ENCODE measurements at regions not wholly inside any gene's neighbourhood (a gene's known extent, or its start where the extent isn't known, plus 50 kb on each side); places are given as distances from the start of the nearest gene placed in this dataset.
"Not testable (repeated sequence)": the region's sequence is repeated elsewhere in the genome, so short reads cannot be mapped to it uniquely, and the experiment has no call there.

GRCh38 chr4:189656641-189657040 is 284.0 kb upstream of the FRG1 start:
- H3K4me3 Mint-ChIP-seq = no peak overlapping the region
- no peak for DNase-seq
- peaks cover 1% of the 10 kb centered on the region for H3K9me3 Mint-ChIP-seq
- H3K27ac Mint-ChIP-seq = no peak overlapping the region
- H3K27me3 Mint-ChIP-seq = no peaks in the 10 kb centered on the region
- no peaks in the 10 kb centered on the region for H3K36me3 Mint-ChIP-seq
- no peaks in the 10 kb centered on the region for H3K4me1 Mint-ChIP-seq

GRCh38 chr4:189658259-189658658 is 282.4 kb upstream of the FRG1 start:
- not testable (repeated sequence) for H3K4me1 Mint-ChIP-seq, H3K27ac Mint-ChIP-seq, H3K27me3 Mint-ChIP-seq, H3K4me3 Mint-ChIP-seq, H3K9me3 Mint-ChIP-seq, H3K36me3 Mint-ChIP-seq, DNase-seq

DNA sequence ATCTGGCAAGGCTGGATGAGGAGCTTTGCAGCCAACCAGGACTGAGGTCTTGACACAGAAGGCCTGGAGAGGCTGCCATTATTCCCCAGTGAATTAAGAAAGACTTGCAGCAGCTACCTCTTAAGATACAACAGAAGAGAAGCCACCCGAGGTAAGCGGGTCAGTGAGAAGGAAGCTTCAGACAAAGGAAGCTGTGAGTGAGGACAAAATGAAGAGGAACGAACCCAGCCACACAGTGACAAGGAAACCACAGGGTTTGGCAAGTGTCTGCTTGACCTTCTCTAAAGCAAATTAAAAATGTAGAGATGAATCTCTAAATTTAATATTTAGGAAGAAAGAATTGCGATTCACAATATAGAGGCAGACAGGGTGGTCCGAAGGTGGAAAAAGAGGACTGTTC is 281.8 kb upstream of the FRG1 start:
- not testable (repeated sequence) for H3K27ac Mint-ChIP-seq, H3K4me1 Mint-ChIP-seq, H3K36me3 Mint-ChIP-seq, H3K9me3 Mint-ChIP-seq, DNase-seq, H3K27me3 Mint-ChIP-seq, H3K4me3 Mint-ChIP-seq

- H3K4me1 Mint-ChIP-seq = no peaks in the 10 kb centered on the region
- no peak overlapping the region for H3K27ac Mint-ChIP-seq
- H3K27me3 Mint-ChIP-seq = no peaks in the 10 kb centered on the region
- DNase-seq = no peak
- H3K4me3 Mint-ChIP-seq = no peak overlapping the region
- peaks cover 1% of the 10 kb centered on the region for H3K9me3 Mint-ChIP-seq
- H3K36me3 Mint-ChIP-seq = no peaks in the 10 kb centered on the region
These were observed 281.4 kb upstream of the FRG1 start for GRCh38 chr4:189659287-189659686.

GRCh38 chr4:189660722-189661360 is 279.8 kb upstream of the FRG1 start:
- no peak for DNase-seq
- no peak overlapping the region for H3K4me3 Mint-ChIP-seq
- H3K36me3 Mint-ChIP-seq = no peaks in the 10 kb centered on the region
- no peaks in the 10 kb centered on the region for H3K4me1 Mint-ChIP-seq
- H3K27ac Mint-ChIP-seq = no peak overlapping the region
- H3K9me3 Mint-ChIP-seq = peaks cover 1% of the 10 kb centered on the region
- no peaks in the 10 kb centered on the region for H3K27me3 Mint-ChIP-seq

- Mint-ChIP-seq H3K27ac (no peak overlapping the region), H3K36me3 (no peaks in the 10 kb centered on the region), H3K4me3 (no peak overlapping the region), H3K27me3 (no peaks in the 10 kb centered on the region), H3K9me3 (no peaks in the 10 kb centered on the region), H3K4me1 (no peaks in the 10 kb centered on the region)
- no peak for DNase-seq
These were observed 275.9 kb upstream of the FRG1 start for GRCh38 chr4:189664693-189665250.

GRCh38 chr4:189665712-189666305 is 274.9 kb upstream of the FRG1 start:
- not testable (repeated sequence) for H3K27me3 Mint-ChIP-seq, DNase-seq, H3K4me3 Mint-ChIP-seq, H3K27ac Mint-ChIP-seq, H3K36me3 Mint-ChIP-seq, H3K9me3 Mint-ChIP-seq, H3K4me1 Mint-ChIP-seq

DNA sequence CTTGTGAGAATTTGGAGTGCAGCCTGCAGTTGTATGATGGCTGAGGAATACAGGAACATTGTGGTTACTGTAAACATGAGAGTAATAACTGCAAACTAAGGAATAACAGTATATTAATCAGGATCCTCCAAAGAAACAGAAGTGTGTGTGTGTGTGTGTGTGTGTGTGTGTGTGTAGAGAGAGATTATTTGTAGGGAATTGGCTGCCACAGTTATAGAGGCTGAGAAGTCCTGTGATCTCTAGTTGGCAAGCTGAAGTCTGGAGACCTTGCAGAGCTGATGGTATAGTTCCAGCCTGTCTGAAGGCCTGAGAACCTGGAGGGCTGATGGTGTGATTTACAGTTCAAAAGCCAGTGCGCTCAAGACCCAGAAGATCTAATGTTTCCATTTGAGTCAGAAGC is 273.3 kb upstream of the FRG1 start:
- not testable (repeated sequence) for H3K36me3 Mint-ChIP-seq, H3K27ac Mint-ChIP-seq, H3K9me3 Mint-ChIP-seq

DNA sequence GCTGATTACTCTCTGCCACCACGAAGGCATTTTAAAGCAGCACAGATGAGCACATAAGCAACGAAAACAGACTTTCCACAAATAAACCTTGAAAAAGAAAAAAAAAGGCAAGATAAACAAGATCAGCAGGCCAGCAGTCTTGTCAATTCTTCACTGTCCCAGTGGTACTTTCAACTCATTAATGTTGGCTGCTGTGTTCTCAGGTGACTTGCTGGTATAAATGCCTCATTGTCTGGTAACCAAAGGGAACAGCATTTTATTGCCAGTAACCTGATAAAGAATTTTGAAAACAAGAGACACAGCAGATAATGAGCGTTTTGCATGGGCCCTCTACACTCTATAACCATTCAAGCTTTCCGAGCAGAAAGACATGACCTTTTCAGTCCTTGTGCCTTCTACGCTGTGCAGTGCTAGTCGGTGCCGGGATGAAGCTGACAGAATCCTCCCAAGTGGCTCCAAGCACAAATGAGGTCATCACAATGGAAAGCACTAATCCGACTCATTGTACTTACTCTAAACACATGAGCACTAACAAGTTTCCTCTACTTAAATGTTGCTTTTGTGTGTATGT is 242.9 kb upstream of the FRG1 start:
- not testable (repeated sequence) for H3K4me1 Mint-ChIP-seq, H3K4me3 Mint-ChIP-seq, H3K9me3 Mint-ChIP-seq, H3K27ac Mint-ChIP-seq, DNase-seq, H3K36me3 Mint-ChIP-seq, H3K27me3 Mint-ChIP-seq

More for the DNA sequence above, 273.3 kb upstream of the FRG1 start:
- H3K4me1 Mint-ChIP-seq, H3K4me3 Mint-ChIP-seq, DNase-seq, H3K27me3 Mint-ChIP-seq: not testable (repeated sequence)

GRCh38 chr4:189703000-189703399 is 237.7 kb upstream of the FRG1 start:
- not testable (repeated sequence) for H3K4me3 Mint-ChIP-seq, H3K36me3 Mint-ChIP-seq, H3K4me1 Mint-ChIP-seq, H3K9me3 Mint-ChIP-seq, DNase-seq, H3K27ac Mint-ChIP-seq, H3K27me3 Mint-ChIP-seq

DNA sequence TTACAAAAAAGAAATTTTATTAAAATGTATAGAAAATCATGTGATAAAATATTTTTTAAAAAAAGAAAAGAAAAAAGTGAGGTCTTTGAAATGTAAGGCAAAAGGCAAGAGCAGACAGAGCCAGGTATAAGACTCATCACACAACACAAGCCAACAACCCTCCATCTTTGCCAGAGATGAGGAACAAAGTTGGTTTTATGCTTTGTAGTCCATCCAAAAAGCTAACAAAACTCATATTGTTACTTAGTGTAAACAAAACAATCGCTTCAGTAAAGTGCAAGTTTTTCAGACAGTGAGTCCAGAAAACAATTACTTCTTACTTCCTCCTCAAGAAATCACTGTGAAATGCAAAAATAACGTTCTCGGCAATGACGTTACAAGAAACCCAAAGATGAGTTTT is 233.9 kb upstream of the FRG1 start:
- H3K27me3 Mint-ChIP-seq, H3K4me3 Mint-ChIP-seq, DNase-seq, H3K9me3 Mint-ChIP-seq, H3K27ac Mint-ChIP-seq, H3K36me3 Mint-ChIP-seq, H3K4me1 Mint-ChIP-seq: not testable (repeated sequence)

DNA sequence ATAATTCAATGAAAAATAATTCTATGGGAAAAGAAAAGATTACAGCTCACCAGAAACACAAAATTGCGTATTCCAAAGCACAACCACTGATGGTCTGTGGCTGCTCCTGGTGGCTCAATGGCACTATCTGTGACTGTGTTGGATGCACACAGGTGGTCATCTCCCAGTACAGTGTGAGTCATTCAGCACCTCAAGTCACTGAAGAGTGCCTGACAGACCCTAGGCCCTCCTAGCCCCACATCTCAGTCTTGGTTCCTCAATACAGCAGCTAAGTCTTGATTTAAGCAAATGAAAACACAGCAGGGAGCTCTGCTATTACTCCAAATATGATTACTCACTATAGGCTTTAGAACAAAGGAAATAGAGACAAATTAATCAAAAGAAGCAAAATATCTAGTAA is 233.4 kb upstream of the FRG1 start:
- H3K4me1 Mint-ChIP-seq, H3K9me3 Mint-ChIP-seq, H3K27me3 Mint-ChIP-seq, H3K36me3 Mint-ChIP-seq, DNase-seq, H3K4me3 Mint-ChIP-seq, H3K27ac Mint-ChIP-seq: not testable (repeated sequence)

DNA sequence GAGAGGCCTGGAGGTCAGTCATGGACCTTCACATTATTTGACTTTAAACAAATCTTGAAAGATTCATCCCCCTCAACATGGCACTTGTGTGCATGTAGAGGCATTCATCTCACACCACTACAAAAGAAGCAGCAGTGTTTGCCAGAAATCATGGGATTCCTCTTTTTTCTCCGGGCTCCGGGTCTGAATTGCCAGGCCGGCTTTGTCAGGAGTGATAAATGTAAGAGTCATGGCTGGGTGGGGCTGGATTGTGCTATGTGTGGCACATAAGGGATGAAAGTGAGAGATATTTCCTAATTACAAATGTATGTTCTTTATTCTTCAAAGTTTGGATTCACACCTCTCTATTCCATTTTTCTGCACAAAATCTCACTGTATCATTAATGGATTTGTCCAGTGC is 228.7 kb upstream of the FRG1 start:
- H3K4me3 Mint-ChIP-seq, H3K27me3 Mint-ChIP-seq, H3K27ac Mint-ChIP-seq, DNase-seq, H3K9me3 Mint-ChIP-seq, H3K4me1 Mint-ChIP-seq, H3K36me3 Mint-ChIP-seq: not testable (repeated sequence)

GRCh38 chr4:189721016-189721993 is 219.4 kb upstream of the FRG1 start:
- not testable (repeated sequence) for H3K4me1 Mint-ChIP-seq, H3K27ac Mint-ChIP-seq, H3K4me3 Mint-ChIP-seq

GRCh38 chr4:189722324-189723003 is 218.2 kb upstream of the FRG1 start:
- H3K27ac Mint-ChIP-seq, H3K4me1 Mint-ChIP-seq, H3K36me3 Mint-ChIP-seq, H3K9me3 Mint-ChIP-seq, DNase-seq, H3K27me3 Mint-ChIP-seq, H3K4me3 Mint-ChIP-seq: not testable (repeated sequence)

More at GRCh38 chr4:189721016-189721993, 219.4 kb upstream of the FRG1 start:
- not testable (repeated sequence) for H3K27me3 Mint-ChIP-seq, H3K36me3 Mint-ChIP-seq, H3K9me3 Mint-ChIP-seq, DNase-seq
